NCI-H82 treated with DMSO at 0.1 percent for 48 hours (cell line): ENCODE measurements at regions not wholly inside any gene's neighbourhood (a gene's known extent, or its start where the extent isn't known, plus 50 kb on each side); places are given as distances from the start of the nearest gene placed in this dataset.
A peak's percentile ranks its signal among the peaks of the same experiment; 100 is the strongest.

Experiments used
- DNase-seq: peaks from one replicate; lab custom pipeline; 2025; ENCODE audit not compliant: unreplicated experiment; lab: John Stamatoyannopoulos, UW

GRCh38 chr10:18735711-18736110 is 76.5 kb downstream of the ARL5B start:
- DNase-seq: no peak

GRCh38 chr10:18737236-18737635 is 78.0 kb downstream of the ARL5B start:
- DNase-seq: no peak

- no peak for DNase-seq
Measured at GRCh38 chr10:18737841-18738240, 78.6 kb downstream of the ARL5B start.

- no peak for DNase-seq
Measured at GRCh38 chr10:18738835-18739234, 79.6 kb downstream of the ARL5B start.

- no peak for DNase-seq
Measured at GRCh38 chr10:18743926-18744325, 84.7 kb downstream of the ARL5B start.

- no peak for DNase-seq
Measured at GRCh38 chr10:18753312-18753895, 94.2 kb downstream of the ARL5B start.

- no peak for DNase-seq
Measured at GRCh38 chr10:18759575-18759974, 100.3 kb downstream of the ARL5B start.

GRCh38 chr10:18760836-18761235 is 101.6 kb downstream of the ARL5B start:
- no peak for DNase-seq

GRCh38 chr10:18767981-18768380 is 108.8 kb downstream of the ARL5B start:
- DNase-seq: no peak

GRCh38 chr10:18773180-18773579 is 113.9 kb downstream of the ARL5B start:
- DNase-seq: no peak

GRCh38 chr10:18777258-18777657 is 118.0 kb downstream of the ARL5B start:
- no peak for DNase-seq

- no peak for DNase-seq
Measured at GRCh38 chr10:18786478-18786877, 127.2 kb downstream of the ARL5B start.

GRCh38 chr10:18793951-18794350 is 134.7 kb downstream of the ARL5B start:
- peak; percentile 4 for DNase-seq

- DNase-seq: no peak
Measured at GRCh38 chr10:18795549-18795948, 136.3 kb downstream of the ARL5B start.

GRCh38 chr10:18797286-18797685 is 138.1 kb downstream of the ARL5B start:
- no peak for DNase-seq

GRCh38 chr10:18822156-18822555 is 162.9 kb downstream of the ARL5B start:
- no peak for DNase-seq

GRCh38 chr10:18829259-18829658 is 170.0 kb downstream of the ARL5B start:
- DNase-seq: no peak

- DNase-seq: no peak
Measured at GRCh38 chr10:18830277-18830676, 171.0 kb downstream of the ARL5B start.

GRCh38 chr10:18856623-18857022 is 192.0 kb upstream of the MALRD1 start:
- peak; percentile 11 for DNase-seq

- DNase-seq: no peak
Measured at GRCh38 chr10:18859659-18860058, 188.9 kb upstream of the MALRD1 start.

- no peak for DNase-seq
Measured at GRCh38 chr10:18860186-18860585, 188.4 kb upstream of the MALRD1 start.

GRCh38 chr10:18860631-18861240 is 187.9 kb upstream of the MALRD1 start:
- DNase-seq: no peak

GRCh38 chr10:18861382-18861781 is 187.2 kb upstream of the MALRD1 start:
- no peak for DNase-seq
